HUES6 (cell line): ENCODE measurements at regions not wholly inside any gene's neighbourhood (a gene's known extent, or its start where the extent isn't known, plus 50 kb on each side); places are given as distances from the start of the nearest gene placed in this dataset.
"Not testable (repeated sequence)": the region's sequence is repeated elsewhere in the genome, so short reads cannot be mapped to it uniquely, and the experiment has no call there.

Experiments used
- H3K27ac ChIP-seq: 2 replicates; pipeline ENCODE4 v1.7.0; 2013; ENCODE audit warnings: low read depth, mild to moderate bottlenecking, low read length, inconsistent platforms
- H3K27me3 ChIP-seq: 2 replicates; pipeline ENCODE4 v1.6.1; 2013; ENCODE audit warnings: low read length; ENCODE audit not compliant: control insufficient read depth, insufficient read depth
- H3K36me3 ChIP-seq: 2 replicates; pipeline ENCODE4 v1.6.1; 2013; ENCODE audit warnings: low read length; ENCODE audit not compliant: control insufficient read depth, insufficient read depth
- H3K4me1 ChIP-seq: 2 replicates; pipeline ENCODE4 v1.6.1; 2013; ENCODE audit warnings: low read length; ENCODE audit not compliant: control insufficient read depth, insufficient read depth
- H3K4me3 ChIP-seq: 2 replicates; pipeline ENCODE4 v1.5.1; 2013; ENCODE audit warnings: low read depth, low read length
- H3K9ac ChIP-seq: one replicate; pipeline ENCODE4 v1.6.1; 2013; ENCODE audit warnings: mild to moderate bottlenecking, low read length
- H3K9me3 ChIP-seq: 2 replicates; pipeline ENCODE4 v1.6.1; 2013; ENCODE audit warnings: low read depth, low read length; ENCODE audit not compliant: control insufficient read depth, insufficient read depth

- no peak overlapping the region for H3K4me3 ChIP-seq
- no peak overlapping the region for H3K9ac ChIP-seq
- H3K36me3 ChIP-seq = no peaks in the 10 kb centered on the region
- no peaks in the 10 kb centered on the region for H3K27me3 ChIP-seq
- H3K4me1 ChIP-seq = peaks cover 13% of the 10 kb centered on the region; the same call in 1 of the 2 replicates
- H3K9me3 ChIP-seq = no peaks in the 10 kb centered on the region
- no peak overlapping the region for H3K27ac ChIP-seq
These were observed 145.5 kb downstream of the CTH start for GRCh38 chr1:70556541-70556940.

- Histone ChIP-seq H3K27ac (no peak overlapping the region), H3K4me3 (no peak overlapping the region), H3K9me3 (no peaks in the 10 kb centered on the region), H3K27me3 (no peaks in the 10 kb centered on the region), H3K36me3 (no peaks in the 10 kb centered on the region), H3K9ac (no peak overlapping the region), H3K4me1 (no peaks in the 10 kb centered on the region)
These were observed 156.1 kb downstream of the CTH start for GRCh38 chr1:70567167-70567566.

GRCh38 chr1:70571191-70571590, 160.1 kb downstream of the CTH start:
- Histone ChIP-seq H3K9ac (no peak overlapping the region), H3K9me3 (no peaks in the 10 kb centered on the region), H3K36me3 (no peaks in the 10 kb centered on the region), H3K27ac (no peak overlapping the region), H3K4me3 (no peak overlapping the region), H3K27me3 (no peaks in the 10 kb centered on the region), H3K4me1 (no peaks in the 10 kb centered on the region)

GRCh38 chr1:70573317-70573843, 162.3 kb downstream of the CTH start:
- no peaks in the 10 kb centered on the region for H3K4me1 ChIP-seq
- no peaks in the 10 kb centered on the region for H3K27me3 ChIP-seq
- H3K9me3 ChIP-seq = no peaks in the 10 kb centered on the region
- no peak overlapping the region for H3K4me3 ChIP-seq
- H3K27ac ChIP-seq = no peak overlapping the region
- H3K9ac ChIP-seq = no peak overlapping the region
- no peaks in the 10 kb centered on the region for H3K36me3 ChIP-seq

- H3K27ac ChIP-seq = no peak overlapping the region
- H3K4me1 ChIP-seq = peaks cover 11% of the 10 kb centered on the region
- H3K27me3 ChIP-seq = no peaks in the 10 kb centered on the region
- H3K36me3 ChIP-seq = no peaks in the 10 kb centered on the region
- no peaks in the 10 kb centered on the region for H3K9me3 ChIP-seq
- no peak overlapping the region for H3K4me3 ChIP-seq
- no peak overlapping the region for H3K9ac ChIP-seq
These were observed 170.6 kb downstream of the CTH start for GRCh38 chr1:70581661-70582060.

GRCh38 chr1:70583522-70583921, 172.5 kb downstream of the CTH start:
- no peak overlapping the region for H3K27ac ChIP-seq
- no peaks in the 10 kb centered on the region for H3K36me3 ChIP-seq
- H3K4me1 ChIP-seq = peaks cover 27% of the 10 kb centered on the region
- no peak overlapping the region for H3K9ac ChIP-seq
- no peaks in the 10 kb centered on the region for H3K27me3 ChIP-seq
- H3K4me3 ChIP-seq = no peak overlapping the region
- H3K9me3 ChIP-seq = no peaks in the 10 kb centered on the region

- H3K9ac ChIP-seq = no peak overlapping the region
- peaks cover 27% of the 10 kb centered on the region for H3K4me1 ChIP-seq
- no peak overlapping the region for H3K4me3 ChIP-seq
- H3K27me3 ChIP-seq = no peaks in the 10 kb centered on the region
- no peaks in the 10 kb centered on the region for H3K36me3 ChIP-seq
- no peak overlapping the region for H3K27ac ChIP-seq
- H3K9me3 ChIP-seq = peaks cover 3% of the 10 kb centered on the region; the same call in 1 of the 2 replicates
These were observed 175.0 kb downstream of the CTH start for GRCh38 chr1:70586046-70586445.

- Histone ChIP-seq H3K27me3 (no peaks in the 10 kb centered on the region), H3K36me3 (no peaks in the 10 kb centered on the region), H3K4me1 (peaks cover 27% of the 10 kb centered on the region), H3K9ac (no peak overlapping the region), H3K4me3 (0 out of 2 replicates have a peak overlapping the region, but pooled peaks have one; percentile 18), H3K9me3 (peaks cover 3% of the 10 kb centered on the region; the same call in 1 of the 2 replicates), H3K27ac (peak overlapping the region; percentile 66; the same call in 1 of the 2 replicates)
These were observed 176.9 kb downstream of the CTH start for GRCh38 chr1:70587872-70588366.

- H3K27ac ChIP-seq = peak overlapping the region; percentile 9; the same call in 1 of the 2 replicates
These were observed 182.5 kb downstream of the CTH start for GRCh38 chr1:70593551-70593950.

GRCh38 chr1:70608815-70609214, 197.7 kb downstream of the CTH start:
- H3K9me3 ChIP-seq = no peaks in the 10 kb centered on the region
- H3K4me3 ChIP-seq = no peak overlapping the region
- no peaks in the 10 kb centered on the region for H3K36me3 ChIP-seq
- H3K27ac ChIP-seq = no peak overlapping the region
- no peaks in the 10 kb centered on the region for H3K4me1 ChIP-seq
- no peaks in the 10 kb centered on the region for H3K27me3 ChIP-seq
- no peak overlapping the region for H3K9ac ChIP-seq

More at GRCh38 chr1:70593551-70593950, 182.5 kb downstream of the CTH start:
- peaks cover 11% of the 10 kb centered on the region; the same call in 1 of the 2 replicates for H3K4me1 ChIP-seq
- H3K9ac ChIP-seq, H3K4me3 ChIP-seq, H3K36me3 ChIP-seq, H3K27me3 ChIP-seq, H3K9me3 ChIP-seq: not testable (repeated sequence)

GRCh38 chr1:70610164-70610563, 199.1 kb downstream of the CTH start:
- H3K27me3 ChIP-seq, H3K36me3 ChIP-seq, H3K9me3 ChIP-seq, H3K4me1 ChIP-seq, H3K4me3 ChIP-seq, H3K27ac ChIP-seq, H3K9ac ChIP-seq: not testable (repeated sequence)
